ENCODE measurements at regions not wholly inside any gene's neighbourhood (a gene's known extent, or its start where the extent isn't known, plus 50 kb on each side); places are given as distances from the start of the nearest gene placed in this dataset.

- no peak overlapping the region for H3K9ac ChIP-seq (ENCODE audit: low read length)
- no peaks in the 10 kb centered on the region for H3K9me3 ChIP-seq (ENCODE audit: insufficient read depth, low read length)
- H3K36me3 ChIP-seq (replicated peaks; ENCODE audit: low read depth, low read length), result no peaks in the 10 kb centered on the region
- no peaks in the 10 kb centered on the region for H3K4me1 ChIP-seq (ENCODE audit: low read length)
- H2AFZ ChIP-seq (ENCODE audit: low read depth, low read length), result no peak overlapping the region
- H4K20me1 ChIP-seq (ENCODE audit: insufficient read depth, low read length), result no peaks in the 10 kb centered on the region
- TF ChIP-seq EZH2phosphoT487 (IDR thresholded peaks at IDR 0.05; ENCODE audit: low read depth), result no peak
- TF ChIP-seq, protein P1, sequence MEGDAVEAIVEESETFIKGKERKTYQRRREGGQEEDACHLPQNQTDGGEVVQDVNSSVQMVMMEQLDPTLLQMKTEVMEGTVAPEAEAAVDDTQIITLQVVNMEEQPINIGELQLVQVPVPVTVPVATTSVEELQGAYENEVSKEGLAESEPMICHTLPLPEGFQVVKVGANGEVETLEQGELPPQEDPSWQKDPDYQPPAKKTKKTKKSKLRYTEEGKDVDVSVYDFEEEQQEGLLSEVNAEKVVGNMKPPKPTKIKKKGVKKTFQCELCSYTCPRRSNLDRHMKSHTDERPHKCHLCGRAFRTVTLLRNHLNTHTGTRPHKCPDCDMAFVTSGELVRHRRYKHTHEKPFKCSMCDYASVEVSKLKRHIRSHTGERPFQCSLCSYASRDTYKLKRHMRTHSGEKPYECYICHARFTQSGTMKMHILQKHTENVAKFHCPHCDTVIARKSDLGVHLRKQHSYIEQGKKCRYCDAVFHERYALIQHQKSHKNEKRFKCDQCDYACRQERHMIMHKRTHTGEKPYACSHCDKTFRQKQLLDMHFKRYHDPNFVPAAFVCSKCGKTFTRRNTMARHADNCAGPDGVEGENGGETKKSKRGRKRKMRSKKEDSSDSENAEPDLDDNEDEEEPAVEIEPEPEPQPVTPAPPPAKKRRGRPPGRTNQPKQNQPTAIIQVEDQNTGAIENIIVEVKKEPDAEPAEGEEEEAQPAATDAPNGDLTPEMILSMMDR (IDR thresholded peaks at IDR 0.05; ENCODE audit: low read depth, low read length), result no peak
- no peak overlapping the region for H3K4me3 ChIP-seq (ENCODE audit: low read length)
- H3K79me2 ChIP-seq (ENCODE audit: low read length), result no peaks in the 10 kb centered on the region
- H3K27me3 ChIP-seq (ENCODE audit: low read depth, low read length), result no peaks in the 10 kb centered on the region
- no peak overlapping the region for H3K4me2 ChIP-seq (ENCODE audit: low read length)
- H3K27ac ChIP-seq (ENCODE audit: low read length), result no peak overlapping the region
Measured at GRCh38 chr1:104945406-104945805, 1195.7 kb downstream of the AMY1C start.

DNA sequence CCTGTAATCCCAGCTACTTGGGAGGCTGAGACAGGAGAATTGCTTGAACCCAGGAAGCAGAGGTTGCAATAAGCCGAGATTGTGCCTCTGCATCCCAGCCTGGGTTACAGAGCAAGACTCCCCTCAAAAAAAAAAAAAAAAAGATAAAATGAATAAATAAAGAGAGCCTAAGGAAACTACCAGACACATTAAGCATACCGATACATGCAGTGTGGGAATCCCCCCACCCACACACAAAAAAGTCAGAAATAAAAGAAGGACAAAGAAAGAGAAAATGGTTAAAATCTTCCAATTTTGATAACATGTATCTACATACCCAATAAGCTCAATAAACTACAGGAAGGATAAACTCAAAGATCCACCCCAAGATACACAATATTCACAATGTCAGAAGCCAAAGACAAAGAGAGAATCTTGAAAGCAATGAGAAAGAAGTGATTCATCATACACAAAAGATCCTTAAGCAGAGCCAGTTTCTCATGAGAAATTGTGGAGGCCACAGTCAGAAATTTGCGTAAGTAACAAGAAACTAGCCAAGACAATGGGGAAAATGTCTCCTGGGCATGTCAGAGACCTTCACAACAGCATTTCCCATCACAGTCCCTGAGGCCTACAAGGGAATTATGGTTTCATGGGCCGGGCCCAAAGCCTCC, 1197.0 kb downstream of the AMY1C start:
- Histone ChIP-seq H3K4me3 (ENCODE audit: low read length) (no peak overlapping the region), H3K9ac (ENCODE audit: low read length) (no peak overlapping the region), H3K27me3 (ENCODE audit: low read depth, low read length) (no peaks in the 10 kb centered on the region), H4K20me1 (ENCODE audit: insufficient read depth, low read length) (no peaks in the 10 kb centered on the region), H3K79me2 (ENCODE audit: low read length) (no peaks in the 10 kb centered on the region), H3K36me3 (replicated peaks; ENCODE audit: low read depth, low read length) (no peaks in the 10 kb centered on the region), H3K9me3 (ENCODE audit: insufficient read depth, low read length) (no peaks in the 10 kb centered on the region), H3K4me1 (ENCODE audit: low read length) (no peaks in the 10 kb centered on the region), H2AFZ (ENCODE audit: low read depth, low read length) (no peak overlapping the region), H3K27ac (ENCODE audit: low read length) (no peak overlapping the region), H3K4me2 (ENCODE audit: low read length) (no peak overlapping the region)
- TF ChIP-seq EZH2phosphoT487 (IDR thresholded peaks at IDR 0.05; ENCODE audit: low read depth), result no peak
- TF ChIP-seq, protein P1 (IDR thresholded peaks at IDR 0.05; ENCODE audit: low read depth, low read length), result no peak

GRCh38 chr1:104953555-104953954, 1203.9 kb downstream of the AMY1C start:
- H3K4me3 ChIP-seq (ENCODE audit: low read length), result no peak overlapping the region
- TF ChIP-seq, protein P1 (IDR thresholded peaks at IDR 0.05; ENCODE audit: low read depth, low read length), result no peak
- TF ChIP-seq EZH2phosphoT487 (IDR thresholded peaks at IDR 0.05; ENCODE audit: low read depth), result no peak
- H3K27ac ChIP-seq (ENCODE audit: low read length), result no peak overlapping the region
- no peaks in the 10 kb centered on the region for H4K20me1 ChIP-seq (ENCODE audit: insufficient read depth, low read length)
- H3K27me3 ChIP-seq (ENCODE audit: low read depth, low read length), result no peaks in the 10 kb centered on the region
- no peak overlapping the region for H2AFZ ChIP-seq (ENCODE audit: low read depth, low read length)
- H3K4me2 ChIP-seq (ENCODE audit: low read length), result no peak overlapping the region
- H3K9ac ChIP-seq (ENCODE audit: low read length), result no peak overlapping the region
- no peaks in the 10 kb centered on the region for H3K36me3 ChIP-seq (replicated peaks; ENCODE audit: low read depth, low read length)
- H3K9me3 ChIP-seq (ENCODE audit: insufficient read depth, low read length), result no peaks in the 10 kb centered on the region
- H3K4me1 ChIP-seq (ENCODE audit: low read length), result no peaks in the 10 kb centered on the region
- no peaks in the 10 kb centered on the region for H3K79me2 ChIP-seq (ENCODE audit: low read length)

DNA sequence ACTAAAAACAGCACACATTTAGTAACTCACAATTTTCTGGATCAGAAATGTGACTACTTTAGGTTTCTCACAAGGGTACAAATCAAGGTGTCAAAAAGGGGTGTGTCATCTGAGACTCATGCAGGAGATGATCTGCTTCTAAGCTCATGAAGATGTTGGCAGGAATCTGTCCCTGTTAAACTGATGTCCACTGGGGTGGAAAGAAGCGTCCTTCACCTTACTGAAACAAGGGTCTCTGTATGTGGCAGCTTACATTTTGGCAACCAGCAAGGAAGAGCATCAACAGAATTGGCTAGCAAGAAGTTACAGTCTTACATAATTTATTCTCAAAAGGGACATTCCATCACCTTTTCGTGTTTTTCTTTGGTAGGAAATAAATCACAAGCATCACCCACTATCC, 1223.8 kb downstream of the AMY1C start:
- Histone ChIP-seq H3K27ac (ENCODE audit: low read length) (no peak overlapping the region), H4K20me1 (ENCODE audit: insufficient read depth, low read length) (no peaks in the 10 kb centered on the region), H3K4me3 (ENCODE audit: low read length) (no peak overlapping the region), H3K36me3 (replicated peaks; ENCODE audit: low read depth, low read length) (no peaks in the 10 kb centered on the region), H2AFZ (ENCODE audit: low read depth, low read length) (no peak overlapping the region), H3K79me2 (ENCODE audit: low read length) (no peaks in the 10 kb centered on the region), H3K4me1 (ENCODE audit: low read length) (no peaks in the 10 kb centered on the region), H3K4me2 (ENCODE audit: low read length) (no peak overlapping the region), H3K9ac (ENCODE audit: low read length) (no peak overlapping the region), H3K9me3 (ENCODE audit: insufficient read depth, low read length) (no peaks in the 10 kb centered on the region), H3K27me3 (ENCODE audit: low read depth, low read length) (no peaks in the 10 kb centered on the region)
- TF ChIP-seq, protein P1 (IDR thresholded peaks at IDR 0.05; ENCODE audit: low read depth, low read length), result no peak
- TF ChIP-seq EZH2phosphoT487 (IDR thresholded peaks at IDR 0.05; ENCODE audit: low read depth), result no peak

Data from OCI-LY3 (cell line).